Endodermal cell (in vitro differentiated cells): ENCODE measurements at regions not wholly inside any gene's neighbourhood (a gene's known extent, or its start where the extent isn't known, plus 50 kb on each side); places are given as distances from the start of the nearest gene placed in this dataset.

ENCODE experiments used
- DNase-seq: peaks from one replicate; pipeline ENCODE4 v3.0.0-alpha.2; 2017
- H3K27ac ChIP-seq: 2 replicates; pipeline ENCODE4 v1.5.1; 2013; ENCODE audit warnings: mild to moderate bottlenecking, low read depth, low read length, moderate library complexity
- H3K27me3 ChIP-seq: 2 replicates; pipeline ENCODE4 v1.6.1; 2013; ENCODE audit warnings: mild to moderate bottlenecking, low read length, moderate library complexity; ENCODE audit not compliant: insufficient read depth, control insufficient read depth, poor library complexity, severe bottlenecking
- H3K36me3 ChIP-seq: 2 replicates; pipeline ENCODE4 v1.7.0; 2013; ENCODE audit warnings: mild to moderate bottlenecking, low read length, moderate library complexity; ENCODE audit not compliant: control insufficient read depth, insufficient read depth
- H3K4me1 ChIP-seq: one replicate; pipeline ENCODE4 v1.7.0; 2013; ENCODE audit warnings: low read length; ENCODE audit not compliant: control insufficient read depth, insufficient read depth
- H3K4me3 ChIP-seq: 2 replicates; pipeline ENCODE4 v1.5.1; 2013; ENCODE audit warnings: mild to moderate bottlenecking, low read length, moderate library complexity
- H3K9ac ChIP-seq: 2 replicates; pipeline ENCODE4 v1.6.1; 2013; ENCODE audit warnings: mild to moderate bottlenecking, low read length, moderate library complexity; ENCODE audit not compliant: poor library complexity, severe bottlenecking; ENCODE audit errors: extremely low read depth
- H3K9me3 ChIP-seq: 2 replicates; pipeline ENCODE4 v1.6.1; 2013; ENCODE audit warnings: mild to moderate bottlenecking, low read length, moderate library complexity; ENCODE audit not compliant: control insufficient read depth
- H3K27ac Mint-ChIP-seq: 2 replicates; pipeline ENCODE4 v1.8.0; 2020; ENCODE audit warnings: mixed read lengths
- H3K27me3 Mint-ChIP-seq: 2 replicates; pipeline ENCODE4 v1.8.0; 2021; ENCODE audit warnings: mild to moderate bottlenecking, mixed read lengths; ENCODE audit not compliant: insufficient read depth
- H3K36me3 Mint-ChIP-seq: 2 replicates; pipeline ENCODE4 v1.8.0; 2020; ENCODE audit warnings: low read depth, mixed read lengths
- H3K4me1 Mint-ChIP-seq: 2 replicates; pipeline ENCODE4 v1.8.0; 2020; ENCODE audit warnings: mixed read lengths
- H3K4me3 Mint-ChIP-seq: 2 replicates; pipeline ENCODE4 v1.8.0; 2020; ENCODE audit warnings: mild to moderate bottlenecking, moderate library complexity, mixed read lengths
- H3K9me3 Mint-ChIP-seq: 2 replicates; pipeline ENCODE4 v1.8.0; 2020; ENCODE audit warnings: mild to moderate bottlenecking, mixed read lengths
- CTCF ChIP-seq: fragments of 200-600 bp; sonication (generic); conservative IDR thresholded peaks from 2 replicates; pipeline ENCODE4 v1.5.0; 2021; ENCODE audit warnings: antibody characterized with exemption, mild to moderate bottlenecking
- WGBS, 2 experiments: methylation state at CpG; one replicate each; pipeline versions ENCODE4 v1.1.5 to v1.1.7; 2013; ENCODE audit warnings: missing lambda C conversion rate in 2 of 2, mixed read lengths in 1 of 2; ENCODE audit not compliant: insufficient coverage in 1 of 2, insufficient read length in 1 of 2; 5-methylcytosine and 5-hydroxymethylcytosine counted together

GRCh38 chr1:38455829-38456530 lies 403.6 kb downstream of the RRAGC start:
- WGBS, 2 experiments = 90% methylated on average over 14 to 16 of the region's 16 CpGs
- Mint-ChIP-seq H3K36me3 (no peaks in the 10 kb centered on the region), H3K4me3 (no peak overlapping the region), H3K27ac (no peak overlapping the region), H3K4me1 (peaks cover 21% of the 10 kb centered on the region), H3K9me3 (no peaks in the 10 kb centered on the region), H3K27me3 (peaks cover 14% of the 10 kb centered on the region)
- peak overlapping the region; percentile 16 for H3K27ac ChIP-seq
- H3K4me3 ChIP-seq = no peak overlapping the region
- no peak for DNase-seq
- no peak for TF ChIP-seq CTCF
- no peaks in the 10 kb centered on the region for H3K36me3 ChIP-seq
- no peaks in the 10 kb centered on the region for H3K27me3 ChIP-seq
- H3K9ac ChIP-seq = no peak overlapping the region
- H3K9me3 ChIP-seq = no peaks in the 10 kb centered on the region
- peaks cover 3% of the 10 kb centered on the region for H3K4me1 ChIP-seq

- H3K4me3 ChIP-seq = no peak overlapping the region
- H3K27me3 Mint-ChIP-seq = peaks cover 14% of the 10 kb centered on the region
- H3K27ac Mint-ChIP-seq = no peak overlapping the region
These were observed 404.7 kb downstream of the RRAGC start for GRCh38 chr1:38454749-38455441.

GRCh38 chr1:38454236-38454635 lies 405.3 kb downstream of the RRAGC start:
- H3K27me3 ChIP-seq = no peaks in the 10 kb centered on the region
- Mint-ChIP-seq H3K27me3 (peaks cover 11% of the 10 kb centered on the region), H3K9me3 (no peaks in the 10 kb centered on the region), H3K27ac (no peak overlapping the region), H3K36me3 (peaks cover 3% of the 10 kb centered on the region), H3K4me1 (peaks cover 21% of the 10 kb centered on the region), H3K4me3 (no peak overlapping the region)
- 97 to 100% methylated on average over 2 to 5 of the region's 5 CpGs for WGBS, 2 experiments
- H3K4me1 ChIP-seq = peaks cover 3% of the 10 kb centered on the region
- TF ChIP-seq CTCF = no peak
- DNase-seq = peak; percentile 74
- H3K9ac ChIP-seq = no peak overlapping the region
- no peak overlapping the region for H3K4me3 ChIP-seq
- H3K9me3 ChIP-seq = no peaks in the 10 kb centered on the region
- no peak overlapping the region for H3K27ac ChIP-seq
- no peaks in the 10 kb centered on the region for H3K36me3 ChIP-seq

More at GRCh38 chr1:38454749-38455441, 404.7 kb downstream of the RRAGC start:
- Histone ChIP-seq H3K4me1 (peaks cover 3% of the 10 kb centered on the region), H3K27me3 (no peaks in the 10 kb centered on the region), H3K9me3 (no peaks in the 10 kb centered on the region), H3K9ac (no peak overlapping the region), H3K27ac (no peak overlapping the region), H3K36me3 (no peaks in the 10 kb centered on the region)
- H3K36me3 Mint-ChIP-seq = peaks cover 3% of the 10 kb centered on the region
- DNase-seq = no peak
- peaks cover 21% of the 10 kb centered on the region for H3K4me1 Mint-ChIP-seq
- 95 to 98% methylated on average over 6 to 9 of the region's 9 CpGs for WGBS, 2 experiments
- TF ChIP-seq CTCF = no peak
- H3K9me3 Mint-ChIP-seq = no peaks in the 10 kb centered on the region
- no peak overlapping the region for H3K4me3 Mint-ChIP-seq
